ENCODE measurements at regions not wholly inside any gene's neighbourhood (a gene's known extent, or its start where the extent isn't known, plus 50 kb on each side); places are given as distances from the start of the nearest gene placed in this dataset.
A peak's percentile ranks its signal among the peaks of the same experiment; 100 is the strongest.

DNA sequence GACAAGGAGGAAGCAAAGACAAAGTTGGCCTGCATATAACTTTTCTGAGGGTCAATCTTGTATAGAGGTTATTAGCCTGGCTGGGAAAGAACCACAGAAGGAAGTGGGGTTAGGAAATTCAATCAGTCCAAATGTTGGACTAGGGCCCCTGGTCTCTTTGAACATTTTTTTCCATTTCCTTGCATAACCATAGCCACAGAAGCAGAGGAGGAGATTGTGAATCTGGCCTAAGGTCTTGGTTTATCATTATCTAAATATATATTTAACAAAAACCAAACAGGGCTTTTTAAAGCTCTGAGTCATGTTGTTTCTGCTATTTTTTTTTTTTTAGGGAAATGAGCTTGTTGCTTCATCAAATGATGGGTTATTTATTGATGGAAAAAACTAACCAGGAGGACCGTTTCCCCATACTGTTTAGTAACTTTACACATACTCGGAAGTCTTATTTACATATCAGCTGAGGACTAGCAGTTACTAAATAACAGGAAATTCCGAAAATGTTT is 97.7 kb upstream of the ACSL4 start:
- no peak for TF ChIP-seq CTCF (conservative IDR thresholded peaks at IDR 0.05; ENCODE audit: low read length)
- DNase-seq (ENCODE audit: low read depth): peak; percentile 67
- H3K4me3 ChIP-seq (ENCODE audit: low read length): no peak overlapping the region

GRCh38 chrX:109831326-109831985 is 98.4 kb upstream of the ACSL4 start:
- TF ChIP-seq CTCF (conservative IDR thresholded peaks at IDR 0.05; ENCODE audit: low read length): no peak
- H3K4me3 ChIP-seq (ENCODE audit: low read length): no peak overlapping the region
- no peak for DNase-seq (ENCODE audit: low read depth)

- TF ChIP-seq CTCF (conservative IDR thresholded peaks at IDR 0.05; ENCODE audit: low read length): no peak; the same call in 1 of the 2 replicates
- H3K4me3 ChIP-seq (ENCODE audit: low read length): no peak overlapping the region
- no peak for DNase-seq (ENCODE audit: low read depth)
Measured at GRCh38 chrX:109839694-109840567, 106.9 kb upstream of the ACSL4 start.

DNA sequence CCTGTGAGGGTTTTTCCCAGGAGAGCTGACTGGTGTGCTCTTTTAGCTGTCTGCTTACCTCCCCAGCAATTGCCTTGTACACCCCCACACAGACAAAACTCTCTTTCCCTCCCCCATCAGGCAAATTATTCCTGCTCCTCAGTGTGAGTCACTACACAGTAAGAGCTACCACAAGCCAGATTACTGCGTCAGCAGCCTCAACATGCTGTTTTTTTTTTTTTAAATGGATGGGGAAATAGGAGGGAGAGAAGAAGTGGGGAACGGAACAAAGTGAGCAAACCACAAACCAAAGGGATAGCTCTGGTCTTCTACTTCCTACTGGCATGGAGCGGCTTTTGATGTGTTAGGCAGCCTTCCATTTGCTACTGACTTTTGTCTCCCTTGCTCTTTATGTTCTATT is 107.5 kb upstream of the ACSL4 start:
- no peak overlapping the region for H3K4me3 ChIP-seq (ENCODE audit: low read length)
- peak; percentile 92 for DNase-seq (ENCODE audit: low read depth)
- TF ChIP-seq CTCF (conservative IDR thresholded peaks at IDR 0.05; ENCODE audit: low read length): no peak

GRCh38 chrX:109841257-109841656 is 108.2 kb upstream of the ACSL4 start:
- DNase-seq (ENCODE audit: low read depth): no peak
- TF ChIP-seq CTCF (conservative IDR thresholded peaks at IDR 0.05; ENCODE audit: low read length): no peak
- H3K4me3 ChIP-seq (ENCODE audit: low read length): no peak overlapping the region

DNA sequence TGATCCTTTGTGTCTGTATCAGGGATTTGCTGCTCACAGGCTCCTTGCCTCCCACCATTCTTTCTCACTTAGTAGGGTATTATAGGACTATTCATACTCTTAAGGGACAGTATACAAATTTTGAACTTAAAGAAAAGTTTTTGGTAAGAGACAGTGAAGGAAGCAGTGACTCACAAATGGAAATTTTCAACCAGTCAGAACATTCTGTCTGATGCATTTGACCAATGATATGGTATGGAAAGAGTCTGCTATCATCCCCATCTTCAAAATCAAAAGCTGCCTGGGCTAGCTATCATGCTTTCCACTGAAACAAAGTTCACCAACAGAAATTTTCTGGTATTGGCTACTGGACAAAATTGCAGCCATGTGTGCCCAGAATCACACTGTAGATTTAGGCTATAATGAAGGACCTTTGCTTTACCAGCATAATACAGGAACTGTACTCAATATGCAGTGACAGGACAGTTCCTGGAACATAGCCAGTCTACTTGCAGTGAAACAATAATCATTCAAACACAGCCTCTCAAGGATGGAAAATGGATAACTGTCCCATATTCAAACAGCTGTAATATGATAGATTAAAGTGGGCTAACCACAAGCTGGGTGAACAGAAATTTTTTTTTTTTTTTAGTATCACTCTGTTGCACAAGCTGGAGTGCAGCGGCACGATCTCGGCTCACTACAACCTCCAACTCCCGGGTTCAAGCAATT is 109.0 kb upstream of the ACSL4 start:
- DNase-seq (ENCODE audit: low read depth): no peak
- no peak for TF ChIP-seq CTCF (conservative IDR thresholded peaks at IDR 0.05; ENCODE audit: low read length)
- no peak overlapping the region for H3K4me3 ChIP-seq (ENCODE audit: low read length)
